K562 (cell line): ENCODE measurements at regions not wholly inside any gene's neighbourhood (a gene's known extent, or its start where the extent isn't known, plus 50 kb on each side); places are given as distances from the start of the nearest gene placed in this dataset.

Experiments
- CBFA2T3 ChIP-seq: fragments of 450-650 bp; IDR thresholded peaks from 2 replicates; pipeline ENCODE4 v1.6.1; 2017
- CBFB ChIP-seq: sonication (generic); formaldehyde crosslinking; IDR thresholded peaks from 2 replicates; pipeline ENCODE4 v1.4.0; 2020; ENCODE audit warnings: mild to moderate bottlenecking, missing genetic modification reagents
- CREB3 ChIP-seq: fragments of 450-650 bp; conservative IDR thresholded peaks from 2 replicates; pipeline ENCODE4 v1.6.1; 2016; ENCODE audit warnings: missing genetic modification characterization, low read depth, mild to moderate bottlenecking, missing compliant biosample characterization, moderate library complexity
- ELF1 ChIP-seq: fragments of 200-800 bp; sonication (Bioruptor generic); IDR thresholded peaks from 2 replicates; pipeline ENCODE4 v1.6.1; 2016; ENCODE audit warnings: missing genetic modification characterization, missing compliant biosample characterization
- GATA2 ChIP-seq: sonication (generic); formaldehyde crosslinking; IDR thresholded peaks from 2 replicates; pipeline ENCODE4 v1.4.0; 2020; ENCODE audit warnings: mild to moderate bottlenecking, missing genetic modification reagents
- HNRNPH1 ChIP-seq: fragments of 200-400 bp; formaldehyde crosslinking; optimal IDR thresholded peaks from 2 replicates; pipeline ENCODE3; 2017; ENCODE audit warnings: low read depth, mild to moderate bottlenecking, low read length, moderate library complexity
- KDM2B ChIP-seq: fragments of 250-450 bp; sonication (Bioruptor Pico); IDR thresholded peaks from 2 replicates; pipeline ENCODE4 v1.8.0; 2021; ENCODE audit warnings: mild to moderate bottlenecking, moderate library complexity
- MCM5 ChIP-seq: fragments of 450-650 bp; IDR thresholded peaks from 2 replicates; pipeline ENCODE4 v1.6.1; 2016; ENCODE audit warnings: low read depth
- MEIS2 ChIP-seq: fragments of 450-650 bp; IDR thresholded peaks from 2 replicates; pipeline ENCODE4 v1.6.1; 2014; ENCODE audit warnings: mild to moderate bottlenecking; ENCODE audit not compliant: partially characterized antibody
- MTF1 ChIP-seq: fragments of 250-450 bp; sonication (Bioruptor Pico); IDR thresholded peaks from 2 replicates; pipeline ENCODE4 v1.9.0; 2021; ENCODE audit warnings: moderate library complexity, mild to moderate bottlenecking, inconsistent platforms, borderline replicate concordance
- NFIC ChIP-seq: fragments of 450-650 bp; IDR thresholded peaks from 2 replicates; pipeline ENCODE4 v1.6.1; 2017; ENCODE audit warnings: mild to moderate bottlenecking, inconsistent platforms
- NFIX ChIP-seq: fragments of 250-450 bp; sonication (Bioruptor Pico); IDR thresholded peaks from 2 replicates; pipeline ENCODE4 v1.4.0; 2020; ENCODE audit warnings: low read depth, mild to moderate bottlenecking, moderate library complexity
- NFRKB ChIP-seq: fragments of 450-650 bp; IDR thresholded peaks from 2 replicates; pipeline ENCODE4 v1.6.1; 2016; ENCODE audit warnings: low read depth
- NFYB ChIP-seq: IDR thresholded peaks from 2 replicates; pipeline ENCODE4 v1.6.1; 2011; ENCODE audit warnings: mild to moderate bottlenecking, moderate library complexity; ENCODE audit not compliant: insufficient read length; ENCODE audit errors: extremely low read depth
- RFX1 ChIP-seq: fragments of 450-650 bp; IDR thresholded peaks from 2 replicates; pipeline ENCODE4 v1.6.1; 2016; ENCODE audit warnings: mild to moderate bottlenecking, moderate library complexity
- STAG1 ChIP-seq: sonication (generic); formaldehyde crosslinking; IDR thresholded peaks from 2 replicates; pipeline ENCODE4 v1.5.0; 2020; ENCODE audit warnings: missing genetic modification reagents, borderline replicate concordance
- TCF7L2 ChIP-seq: fragments of 150-350 bp; IDR thresholded peaks from 2 replicates; pipeline ENCODE4 v1.6.1; 2016; ENCODE audit warnings: low read depth, mild to moderate bottlenecking, low read length, moderate library complexity
- TFAM ChIP-seq: fragments of 250-450 bp; sonication (Bioruptor Pico); conservative IDR thresholded peaks from 2 replicates; pipeline ENCODE4 v1.5.0; 2021; ENCODE audit warnings: mild to moderate bottlenecking, moderate library complexity
- U2AF1 ChIP-seq: fragments of 200-400 bp; formaldehyde crosslinking; optimal IDR thresholded peaks from 2 replicates; pipeline ENCODE3; 2017; ENCODE audit warnings: mild to moderate bottlenecking, low read depth, low read length, moderate library complexity
- ZBTB5 ChIP-seq: fragments of 450-650 bp; IDR thresholded peaks from 2 replicates; pipeline ENCODE4 v1.6.1; 2017; ENCODE audit warnings: antibody characterized with exemption
- ZBTB7A ChIP-seq: IDR thresholded peaks from 2 replicates; pipeline ENCODE4 v1.6.1; 2011; ENCODE audit warnings: low read depth, mild to moderate bottlenecking, low read length, moderate library complexity, borderline replicate concordance; ENCODE audit not compliant: control insufficient read depth
- ZNF584 ChIP-seq: fragments of 200-800 bp; sonication (Bioruptor generic); IDR thresholded peaks from 2 replicates; pipeline ENCODE4 v1.6.1; 2016; ENCODE audit warnings: low read depth, mild to moderate bottlenecking, missing genetic modification characterization, missing compliant biosample characterization
- ZNF592 ChIP-seq: fragments of 450-650 bp; IDR thresholded peaks from 2 replicates; pipeline ENCODE4 v1.6.1; 2017; ENCODE audit warnings: antibody characterized with exemption, mild to moderate bottlenecking

GRCh38 chr2:217218269-217219163, 358.7 kb upstream of the TNP1 start (continued):
- TF ChIP-seq ZBTB5 (no peak), U2AF1 (no peak), RFX1 (no peak), HNRNPH1 (no peak), MCM5 (no peak), TFAM (CRISPR knock-in tag) (no peak), STAG1 (CRISPR knock-in tag) (no peak), NFIC (no peak), ELF1 (no peak), CREB3 (tag) (no peak), NFRKB (no peak), GATA2 (peak; percentile 85), KDM2B (CRISPR knock-in tag) (no peak), CBFA2T3 (peak; percentile 68), CBFB (CRISPR knock-in tag) (peak; percentile 89), NFYB (no peak), ZNF592 (no peak), MEIS2 (peak; percentile 87), MTF1 (no peak), NFIX (no peak), TCF7L2 (no peak), ZNF584 (no peak), ZBTB7A (no peak)
